ENCODE measurements at regions not wholly inside any gene's neighbourhood (a gene's known extent, or its start where the extent isn't known, plus 50 kb on each side); places are given as distances from the start of the nearest gene placed in this dataset.

- no peaks in the 10 kb centered on the region for H3K36me3 ChIP-seq (ENCODE audit: control insufficient read depth, insufficient read depth, low read length)
- H3K4me3 ChIP-seq (ENCODE audit: low read depth, low read length) = no peak overlapping the region
- no peak overlapping the region for H3K9ac ChIP-seq (ENCODE audit: low read depth, low read length)
- H3K4me1 ChIP-seq (ENCODE audit: control insufficient read depth, insufficient read depth, low read length) = no peaks in the 10 kb centered on the region
- H3K9me3 ChIP-seq (ENCODE audit: control insufficient read depth, insufficient read depth, low read length) = no peaks in the 10 kb centered on the region
- H3K27me3 ChIP-seq (ENCODE audit: control insufficient read depth, insufficient read depth, low read length) = no peaks in the 10 kb centered on the region
Measured at GRCh38 chr11:128195057-128195751, 392.2 kb downstream of the ETS1 start.

- Histone ChIP-seq H3K9ac (ENCODE audit: low read depth, low read length) (no peak overlapping the region), H3K4me1 (ENCODE audit: control insufficient read depth, insufficient read depth, low read length) (no peaks in the 10 kb centered on the region), H3K27me3 (ENCODE audit: control insufficient read depth, insufficient read depth, low read length) (no peaks in the 10 kb centered on the region), H3K4me3 (ENCODE audit: low read depth, low read length) (no peak overlapping the region), H3K9me3 (ENCODE audit: control insufficient read depth, insufficient read depth, low read length) (no peaks in the 10 kb centered on the region), H3K36me3 (ENCODE audit: control insufficient read depth, insufficient read depth, low read length) (no peaks in the 10 kb centered on the region)
Measured at GRCh38 chr11:128194216-128194615, 393.1 kb downstream of the ETS1 start.

GRCh38 chr11:128193615-128194014, 393.7 kb downstream of the ETS1 start:
- Histone ChIP-seq H3K4me1 (ENCODE audit: control insufficient read depth, insufficient read depth, low read length) (no peaks in the 10 kb centered on the region), H3K36me3 (ENCODE audit: control insufficient read depth, insufficient read depth, low read length) (no peaks in the 10 kb centered on the region), H3K4me3 (ENCODE audit: low read depth, low read length) (no peak overlapping the region), H3K27me3 (ENCODE audit: control insufficient read depth, insufficient read depth, low read length) (no peaks in the 10 kb centered on the region), H3K9ac (ENCODE audit: low read depth, low read length) (no peak overlapping the region), H3K9me3 (ENCODE audit: control insufficient read depth, insufficient read depth, low read length) (no peaks in the 10 kb centered on the region)

GRCh38 chr11:128190312-128190711, 397.0 kb downstream of the ETS1 start:
- Histone ChIP-seq H3K4me3 (ENCODE audit: low read depth, low read length) (no peak overlapping the region), H3K9me3 (ENCODE audit: control insufficient read depth, insufficient read depth, low read length) (no peaks in the 10 kb centered on the region), H3K36me3 (ENCODE audit: control insufficient read depth, insufficient read depth, low read length) (no peaks in the 10 kb centered on the region), H3K9ac (ENCODE audit: low read depth, low read length) (no peak overlapping the region), H3K27me3 (ENCODE audit: control insufficient read depth, insufficient read depth, low read length) (no peaks in the 10 kb centered on the region), H3K4me1 (ENCODE audit: control insufficient read depth, insufficient read depth, low read length) (no peaks in the 10 kb centered on the region)

GRCh38 chr11:128189823-128190222, 397.5 kb downstream of the ETS1 start:
- Histone ChIP-seq H3K4me1 (ENCODE audit: control insufficient read depth, insufficient read depth, low read length) (no peaks in the 10 kb centered on the region), H3K4me3 (ENCODE audit: low read depth, low read length) (no peak overlapping the region), H3K27me3 (ENCODE audit: control insufficient read depth, insufficient read depth, low read length) (no peaks in the 10 kb centered on the region), H3K9me3 (ENCODE audit: control insufficient read depth, insufficient read depth, low read length) (peaks cover 4% of the 10 kb centered on the region), H3K9ac (ENCODE audit: low read depth, low read length) (no peak overlapping the region), H3K36me3 (ENCODE audit: control insufficient read depth, insufficient read depth, low read length) (no peaks in the 10 kb centered on the region)

- H3K36me3 ChIP-seq (ENCODE audit: control insufficient read depth, insufficient read depth, low read length) = no peaks in the 10 kb centered on the region
- no peaks in the 10 kb centered on the region for H3K4me1 ChIP-seq (ENCODE audit: control insufficient read depth, insufficient read depth, low read length)
- no peak overlapping the region for H3K4me3 ChIP-seq (ENCODE audit: low read depth, low read length)
- H3K27me3 ChIP-seq (ENCODE audit: control insufficient read depth, insufficient read depth, low read length) = no peaks in the 10 kb centered on the region
- peaks cover 9% of the 10 kb centered on the region for H3K9me3 ChIP-seq (ENCODE audit: control insufficient read depth, insufficient read depth, low read length)
- no peak overlapping the region for H3K9ac ChIP-seq (ENCODE audit: low read depth, low read length)
Measured at GRCh38 chr11:128188346-128189004, 398.9 kb downstream of the ETS1 start.

GRCh38 chr11:128187835-128188234, 399.5 kb downstream of the ETS1 start:
- H3K27me3 ChIP-seq (ENCODE audit: control insufficient read depth, insufficient read depth, low read length) = no peaks in the 10 kb centered on the region
- peaks cover 9% of the 10 kb centered on the region for H3K9me3 ChIP-seq (ENCODE audit: control insufficient read depth, insufficient read depth, low read length)
- no peaks in the 10 kb centered on the region for H3K4me1 ChIP-seq (ENCODE audit: control insufficient read depth, insufficient read depth, low read length)
- no peak overlapping the region for H3K4me3 ChIP-seq (ENCODE audit: low read depth, low read length)
- no peak overlapping the region for H3K9ac ChIP-seq (ENCODE audit: low read depth, low read length)
- H3K36me3 ChIP-seq (ENCODE audit: control insufficient read depth, insufficient read depth, low read length) = no peaks in the 10 kb centered on the region

- H3K9me3 ChIP-seq (ENCODE audit: control insufficient read depth, insufficient read depth, low read length) = peaks cover 9% of the 10 kb centered on the region
- H3K9ac ChIP-seq (ENCODE audit: low read depth, low read length) = no peak overlapping the region
- H3K36me3 ChIP-seq (ENCODE audit: control insufficient read depth, insufficient read depth, low read length) = no peaks in the 10 kb centered on the region
- H3K4me3 ChIP-seq (ENCODE audit: low read depth, low read length) = no peak overlapping the region
- no peaks in the 10 kb centered on the region for H3K27me3 ChIP-seq (ENCODE audit: control insufficient read depth, insufficient read depth, low read length)
- H3K4me1 ChIP-seq (ENCODE audit: control insufficient read depth, insufficient read depth, low read length) = no peaks in the 10 kb centered on the region
Measured at GRCh38 chr11:128187377-128187776, 400.0 kb downstream of the ETS1 start.

GRCh38 chr11:128184981-128185380, 402.4 kb downstream of the ETS1 start:
- Histone ChIP-seq H3K9me3 (ENCODE audit: control insufficient read depth, insufficient read depth, low read length) (peaks cover 9% of the 10 kb centered on the region), H3K27me3 (ENCODE audit: control insufficient read depth, insufficient read depth, low read length) (no peaks in the 10 kb centered on the region), H3K9ac (ENCODE audit: low read depth, low read length) (no peak overlapping the region), H3K4me1 (ENCODE audit: control insufficient read depth, insufficient read depth, low read length) (no peaks in the 10 kb centered on the region), H3K36me3 (ENCODE audit: control insufficient read depth, insufficient read depth, low read length) (no peaks in the 10 kb centered on the region), H3K4me3 (ENCODE audit: low read depth, low read length) (no peak overlapping the region)

- no peak overlapping the region for H3K9ac ChIP-seq (ENCODE audit: low read depth, low read length)
- H3K27me3 ChIP-seq (ENCODE audit: control insufficient read depth, insufficient read depth, low read length) = no peaks in the 10 kb centered on the region
- no peaks in the 10 kb centered on the region for H3K4me1 ChIP-seq (ENCODE audit: control insufficient read depth, insufficient read depth, low read length)
- no peaks in the 10 kb centered on the region for H3K36me3 ChIP-seq (ENCODE audit: control insufficient read depth, insufficient read depth, low read length)
- H3K4me3 ChIP-seq (ENCODE audit: low read depth, low read length) = no peak overlapping the region
- peaks cover 9% of the 10 kb centered on the region for H3K9me3 ChIP-seq (ENCODE audit: control insufficient read depth, insufficient read depth, low read length)
Measured at GRCh38 chr11:128182844-128183243, 404.5 kb downstream of the ETS1 start.

- Histone ChIP-seq H3K4me3 (ENCODE audit: low read depth, low read length) (no peak overlapping the region), H3K36me3 (ENCODE audit: control insufficient read depth, insufficient read depth, low read length) (no peaks in the 10 kb centered on the region), H3K9ac (ENCODE audit: low read depth, low read length) (no peak overlapping the region), H3K27me3 (ENCODE audit: control insufficient read depth, insufficient read depth, low read length) (no peaks in the 10 kb centered on the region), H3K4me1 (ENCODE audit: control insufficient read depth, insufficient read depth, low read length) (no peaks in the 10 kb centered on the region), H3K9me3 (ENCODE audit: control insufficient read depth, insufficient read depth, low read length) (peaks cover 9% of the 10 kb centered on the region)
Measured at GRCh38 chr11:128181984-128182383, 405.4 kb downstream of the ETS1 start.

GRCh38 chr11:128181088-128181480, 406.3 kb downstream of the ETS1 start:
- Histone ChIP-seq H3K4me3 (ENCODE audit: low read depth, low read length) (no peak overlapping the region), H3K4me1 (ENCODE audit: control insufficient read depth, insufficient read depth, low read length) (no peaks in the 10 kb centered on the region)

More at GRCh38 chr11:128181088-128181480, 406.3 kb downstream of the ETS1 start:
- no peak overlapping the region for H3K9ac ChIP-seq (ENCODE audit: low read depth, low read length)
- H3K36me3 ChIP-seq (ENCODE audit: control insufficient read depth, insufficient read depth, low read length) = no peaks in the 10 kb centered on the region
- no peaks in the 10 kb centered on the region for H3K27me3 ChIP-seq (ENCODE audit: control insufficient read depth, insufficient read depth, low read length)
- H3K9me3 ChIP-seq (ENCODE audit: control insufficient read depth, insufficient read depth, low read length) = peaks cover 9% of the 10 kb centered on the region

Measured in iPS-15b (cell line).